ENCODE measurements at regions not wholly inside any gene's neighbourhood (a gene's known extent, or its start where the extent isn't known, plus 50 kb on each side); places are given as distances from the start of the nearest gene placed in this dataset.

DNA sequence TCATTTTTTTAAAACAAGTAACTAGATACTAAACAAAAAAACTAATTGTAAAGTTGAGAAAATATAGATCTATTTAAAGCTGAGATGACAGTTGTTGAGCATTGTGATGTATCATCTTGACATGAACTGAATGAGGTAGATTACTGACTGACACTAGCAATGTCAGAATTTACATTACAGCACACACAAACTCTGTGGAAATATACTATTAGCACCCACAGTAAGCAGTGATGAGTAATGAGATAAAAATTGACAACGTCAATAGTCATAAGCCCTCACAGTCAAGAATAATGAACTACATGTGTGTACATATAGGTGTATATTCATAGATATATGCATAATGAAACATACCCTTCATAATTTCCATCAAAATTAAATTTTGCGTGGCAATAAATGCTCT lies 368.4 kb downstream of the TFEC start:
- H3K9ac ChIP-seq (ENCODE audit: low read depth, low read length), result no peak overlapping the region
- no peak overlapping the region for H4K8ac ChIP-seq (ENCODE audit: low read depth in 2 of 2, low read length in 2 of 2)
- H3K79me1 ChIP-seq (ENCODE audit: low read depth in 1 of 2, low read length in 2 of 2), result no peaks in the 10 kb centered on the region
- H2BK5ac ChIP-seq (ENCODE audit: low read depth, low read length, poor library complexity, severe bottlenecking), result peak overlapping the region; percentile 33
- no peak overlapping the region for H3K4me3 ChIP-seq (ENCODE audit: insufficient read depth, low read depth, low read length)
- in situ Hi-C loops (cut with MboI; ENCODE audit: low sequenced_read_pairs) (no loop called here), dilution Hi-C loops (cut with HindIII; ENCODE audit: low sequenced_read_pairs, unreplicated experiment) (no loop called here), intact Hi-C loops (cut with micrococcal nuclease) (no loop called here)
- no peak overlapping the region for H2BK15ac ChIP-seq (ENCODE audit: low read depth, low read length)
- H3K14ac ChIP-seq (replicated peaks; ENCODE audit: low read depth, low read length), result no peak overlapping the region; the same call in 1 of the 2 replicates
- H3K27me3 ChIP-seq (ENCODE audit: control insufficient read depth, insufficient read depth, low read length), result no peaks in the 10 kb centered on the region
- H3K9me1 ChIP-seq (ENCODE audit: insufficient read depth, low read length), result no peaks in the 10 kb centered on the region; the same call in 1 of the 2 replicates
- H2BK20ac ChIP-seq (ENCODE audit: low read depth, low read length), result peak overlapping the region; percentile 76; the same call in 1 of the 2 replicates
- H4K20me1 ChIP-seq (ENCODE audit: insufficient read depth, low read length), result no peaks in the 10 kb centered on the region
- DNase-seq (peak; percentile 43), ATAC-seq (ENCODE audit: low read depth) (no peak)
- H3K36me3 ChIP-seq (ENCODE audit: control insufficient read depth, insufficient read depth, low read length), result no peaks in the 10 kb centered on the region
- H2AK9ac ChIP-seq (replicated peaks; ENCODE audit: low read depth, low read length, poor library complexity), result no peak overlapping the region
- H3K23ac ChIP-seq (ENCODE audit: low read depth, low read length), result 0 out of 2 replicates have a peak overlapping the region, but pooled peaks have one; percentile 66
- no peak overlapping the region for H2AFZ ChIP-seq (replicated peaks; ENCODE audit: low read length, poor library complexity)
- ChIA-PET POLR2A (ENCODE audit: unreplicated experiment) (no interaction called here), CTCF (no interaction called here)
- H4K91ac ChIP-seq (ENCODE audit: insufficient read depth, low read depth, low read length), result no peak overlapping the region
- no TSS peak for BruUV-seq (replicated peaks)
- H3K18ac ChIP-seq (ENCODE audit: low read depth, low read length), result peak overlapping the region; percentile 52; the same call in 1 of the 2 replicates
- no peak for TF ChIP-seq MAFK (IDR thresholded peaks at IDR 0.05; ENCODE audit: low read depth, low read length)
- no peak for TF ChIP-seq RCOR1 (IDR thresholded peaks at IDR 0.05; ENCODE audit: insufficient replicate concordance, low read length)
- TF ChIP-seq, protein P1, sequence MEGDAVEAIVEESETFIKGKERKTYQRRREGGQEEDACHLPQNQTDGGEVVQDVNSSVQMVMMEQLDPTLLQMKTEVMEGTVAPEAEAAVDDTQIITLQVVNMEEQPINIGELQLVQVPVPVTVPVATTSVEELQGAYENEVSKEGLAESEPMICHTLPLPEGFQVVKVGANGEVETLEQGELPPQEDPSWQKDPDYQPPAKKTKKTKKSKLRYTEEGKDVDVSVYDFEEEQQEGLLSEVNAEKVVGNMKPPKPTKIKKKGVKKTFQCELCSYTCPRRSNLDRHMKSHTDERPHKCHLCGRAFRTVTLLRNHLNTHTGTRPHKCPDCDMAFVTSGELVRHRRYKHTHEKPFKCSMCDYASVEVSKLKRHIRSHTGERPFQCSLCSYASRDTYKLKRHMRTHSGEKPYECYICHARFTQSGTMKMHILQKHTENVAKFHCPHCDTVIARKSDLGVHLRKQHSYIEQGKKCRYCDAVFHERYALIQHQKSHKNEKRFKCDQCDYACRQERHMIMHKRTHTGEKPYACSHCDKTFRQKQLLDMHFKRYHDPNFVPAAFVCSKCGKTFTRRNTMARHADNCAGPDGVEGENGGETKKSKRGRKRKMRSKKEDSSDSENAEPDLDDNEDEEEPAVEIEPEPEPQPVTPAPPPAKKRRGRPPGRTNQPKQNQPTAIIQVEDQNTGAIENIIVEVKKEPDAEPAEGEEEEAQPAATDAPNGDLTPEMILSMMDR (conservative IDR thresholded peaks at IDR 0.05; ENCODE audit: low read depth, low read length), result no peak
- TF ChIP-seq BHLHE40 (IDR thresholded peaks at IDR 0.05; ENCODE audit: low read depth, low read length), result no peak
- TF ChIP-seq RFX5 (IDR thresholded peaks at IDR 0.05; ENCODE audit: low read depth, low read length), result no peak
- TF ChIP-seq NFE2L2 (IDR thresholded peaks at IDR 0.05; ENCODE audit: low read depth, low read length), result no peak
- H3K27ac ChIP-seq (ENCODE audit: insufficient read depth, low read length), result no peak overlapping the region
- H4K5ac ChIP-seq (ENCODE audit: low read depth, low read length), result no peak overlapping the region
- H2AK5ac ChIP-seq (ENCODE audit: low read depth, low read length), result no peak overlapping the region
- H2BK120ac ChIP-seq (ENCODE audit: low read depth, low read length), result peak overlapping the region; percentile 10; the same call in 1 of the 2 replicates
- no peak overlapping the region for H3K4me2 ChIP-seq (ENCODE audit: low read depth, low read length)
- no CpG with 5 or more reads among the region's 2 CpGs for WGBS, 2 experiments (ENCODE audit: extremely low coverage in 2 of 2, insufficient read length in 1 of 2)
- peaks cover 5% of the 10 kb centered on the region; the same call in 1 of the 2 replicates for H3K4me1 ChIP-seq (ENCODE audit: control insufficient read depth, insufficient read depth, low read length)
- no peaks in the 10 kb centered on the region for H3K9me3 ChIP-seq (ENCODE audit: control insufficient read depth, insufficient read depth, low read length)
- H3K56ac ChIP-seq (ENCODE audit: extremely low read depth, insufficient read depth, low read length), result no peak overlapping the region
- no peak overlapping the region for H3K4ac ChIP-seq (ENCODE audit: low read depth, low read length)
